Esophagus squamous epithelium (tissue), 5 donors: ENCODE measurements at regions not wholly inside any gene's neighbourhood (a gene's known extent, or its start where the extent isn't known, plus 50 kb on each side); places are given as distances from the start of the nearest gene placed in this dataset.

Experiments used
- DNase-seq: peaks from one replicate; lab custom pipeline; 2025; lab: John Stamatoyannopoulos, UW
- H3K27ac ChIP-seq, 4 donors: fragments of 200-600 bp; sonication (generic); one replicate each; pipeline ENCODE4 v1.5.1; 2016 to 2019; ENCODE audit warnings: mild to moderate bottlenecking in 1 of 4
- H3K27me3 ChIP-seq, 4 donors: fragments of 200-600 bp; sonication (generic); 1 replicate in 3 of 4; 2 replicates in 1 of 4; pipeline versions ENCODE4 v1.5.1 to v1.6.0; 2017 to 2021; ENCODE audit warnings: antibody characterized with exemption in 1 of 4
- H3K36me3 ChIP-seq, 3 donors: fragments of 200-600 bp; sonication (generic); one replicate each; pipeline ENCODE4 v1.5.1; 2016 to 2019
- H3K4me1 ChIP-seq, 3 donors: fragments of 200-600 bp; sonication (generic); one replicate each; pipeline ENCODE4 v1.5.1; 2017 to 2019
- H3K4me3 ChIP-seq, 4 donors: fragments of 200-600 bp; sonication (generic); 1 replicate in 3 of 4; 2 replicates in 1 of 4; pipeline ENCODE4 v1.5.1; 2016 to 2019; ENCODE audit warnings: mild to moderate bottlenecking in 2 of 4, moderate library complexity in 1 of 4
- H3K9me3 ChIP-seq, 3 donors: fragments of 200-600 bp; sonication (generic); one replicate each; pipeline ENCODE4 v1.5.1; 2016 to 2019
- CTCF ChIP-seq, 6 experiments: fragments of 450-650 bp in 4 of 6; fragments of 200-600 bp in 2 of 6; sonication (generic) in 2 of 6; IDR thresholded peaks; one replicate each; pipeline ENCODE4 v1.5.1; 2016 to 2019; ENCODE audit warnings: antibody characterized with exemption in 6 of 6, mild to moderate bottlenecking in 4 of 6, moderate library complexity in 4 of 6
- POLR2A ChIP-seq, 4 donors: fragments of 450-650 bp; IDR thresholded peaks; one replicate each; pipeline ENCODE4 v1.6.1; 2017; ENCODE audit warnings: antibody characterized with exemption in 4 of 4, mild to moderate bottlenecking in 4 of 4, moderate library complexity in 3 of 4
- WGBS, 2 donors: methylation state at CpG; one replicate each; pipeline ENCODE4 v1.1.5; 2018; 5-methylcytosine and 5-hydroxymethylcytosine counted together
- intact Hi-C: fragments of 100-400 bp; cut with DNase I; formaldehyde crosslinking; loops from one replicate; pipeline ENCODE4 v1.15.0; 2022
- donor health status: DM: yes; HTN: yes; CAD: no.

DNA sequence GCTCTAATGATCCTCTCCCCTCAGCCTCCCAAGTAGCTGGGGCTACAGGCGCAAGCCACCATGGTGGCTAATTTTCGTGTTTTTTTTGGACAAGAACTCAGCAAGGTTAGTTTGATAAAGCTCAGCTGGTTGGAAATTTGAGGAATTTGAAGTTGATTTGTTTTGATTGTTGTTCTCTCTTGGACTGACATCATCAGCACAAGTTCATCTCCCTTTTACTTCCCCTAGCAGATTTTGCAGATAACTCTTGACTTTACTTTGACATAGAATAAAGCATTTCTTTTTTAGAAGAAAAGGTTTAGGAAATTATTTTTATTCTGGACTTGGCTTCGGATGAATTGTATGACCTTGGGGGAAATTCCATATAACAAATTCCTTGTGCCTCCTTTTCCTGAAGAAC, 74.9 kb upstream of the DLX2 start:
- H3K27ac ChIP-seq, result no peak overlapping the region
- 86 to 93% methylated on average over 3 of the region's 3 CpGs for WGBS, 2 donors
- peaks cover 12 to 31% (median 15%) of the 10 kb centered on the region in 3 donors for H3K4me1 ChIP-seq
- intact Hi-C loops, result no loop called here
- no peak for DNase-seq
- H3K4me3 ChIP-seq, result no peak overlapping the region
- H3K36me3 ChIP-seq, result no peaks in the 10 kb centered on the region
- TF ChIP-seq CTCF (IDR thresholded peaks at IDR 0.05) (no peak), POLR2A (IDR thresholded peaks at IDR 0.05) (no peak)
- peaks cover 0 to 9% (median 4%) of the 10 kb centered on the region in 4 donors for H3K27me3 ChIP-seq
- no peaks in the 10 kb centered on the region for H3K9me3 ChIP-seq

DNA sequence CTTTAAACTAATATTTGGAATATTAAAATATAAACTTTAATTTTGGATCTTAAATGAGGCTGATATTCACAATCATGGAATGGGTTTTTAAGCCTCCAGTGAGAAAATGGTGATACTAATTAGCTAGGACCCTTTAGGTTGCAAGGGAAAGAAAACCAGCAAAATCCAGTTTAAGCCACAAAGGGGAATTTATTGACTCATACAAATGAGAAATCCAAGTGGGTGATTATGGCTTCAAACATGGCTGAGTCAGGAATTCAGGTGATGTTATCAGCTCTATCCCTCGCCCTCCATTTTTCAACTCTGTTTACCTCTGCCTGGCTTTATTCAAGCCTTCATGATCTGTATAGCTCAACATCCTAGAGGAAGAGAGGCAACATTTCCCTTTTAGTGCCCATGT, 75.3 kb upstream of the DLX2 start:
- DNase-seq, result no peak
- no peak overlapping the region for H3K4me3 ChIP-seq
- H3K9me3 ChIP-seq, result no peaks in the 10 kb centered on the region
- no peak for TF ChIP-seq POLR2A (IDR thresholded peaks at IDR 0.05)
- H3K36me3 ChIP-seq, result no peaks in the 10 kb centered on the region
- 35 to 67% methylated on average over 1 of the region's 1 CpG for whole genome bisulfite sequencing, 2 donors
- peaks cover 0 to 5% (median 2%) of the 10 kb centered on the region in 4 donors for H3K27me3 ChIP-seq
- no peak overlapping the region for H3K27ac ChIP-seq
- H3K4me1 ChIP-seq, result peaks cover 8 to 27% (median 10%) of the 10 kb centered on the region in 3 donors
- intact Hi-C loops, result no loop called here

DNA sequence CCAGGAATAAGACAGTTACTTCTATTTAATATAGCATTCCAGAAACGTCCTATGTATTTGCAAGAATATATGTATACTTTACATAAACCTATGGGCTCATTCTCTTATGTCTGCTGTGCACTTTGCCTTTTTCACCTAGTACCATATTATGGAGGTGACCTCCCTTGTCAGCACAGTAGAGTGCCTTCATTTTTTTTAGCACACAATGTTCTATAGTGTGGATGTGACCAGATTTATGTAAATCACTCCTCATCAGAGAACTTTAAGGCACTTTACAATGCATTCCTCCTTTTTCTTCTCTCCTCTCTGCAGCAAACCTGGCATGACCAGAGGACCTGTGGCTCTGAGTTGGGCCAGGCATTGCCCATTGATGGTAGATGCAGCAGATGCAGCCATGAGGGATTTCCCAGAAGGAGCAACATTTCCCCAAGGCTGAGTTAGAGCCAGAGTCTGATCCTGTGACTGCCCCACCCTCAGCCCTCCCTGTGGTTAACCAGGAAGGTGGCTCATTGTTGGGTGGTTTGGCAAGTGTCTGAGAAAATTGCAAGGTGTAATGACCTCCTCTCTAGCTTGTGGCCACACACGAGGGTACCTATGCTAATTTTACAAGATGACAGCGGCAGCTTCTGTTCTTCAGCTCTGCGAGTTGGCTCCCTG, 76.5 kb upstream of the DLX2 start:
- no peak for TF ChIP-seq POLR2A (IDR thresholded peaks at IDR 0.05)
- no peak for TF ChIP-seq CTCF (IDR thresholded peaks at IDR 0.05)
- Histone ChIP-seq H3K36me3 (no peaks in the 10 kb centered on the region), H3K27ac (no peak overlapping the region), H3K4me1 (peaks cover 6 to 23% (median 9%) of the 10 kb centered on the region in 3 donors), H3K9me3 (no peaks in the 10 kb centered on the region), H3K4me3 (no peak overlapping the region), H3K27me3 (no peaks in the 10 kb centered on the region)
- intact Hi-C loops, result no loop called here
- no peak for DNase-seq
- WGBS, 2 donors, result 32 to 44% methylated on average over 4 of the region's 4 CpGs

GRCh38 chr2:172181840-172182239, 79.1 kb upstream of the DLX2 start:
- H3K36me3 ChIP-seq, result no peaks in the 10 kb centered on the region
- TF ChIP-seq CTCF (IDR thresholded peaks at IDR 0.05) (no peak), POLR2A (IDR thresholded peaks at IDR 0.05) (no peak)
- peaks cover 6 to 23% (median 9%) of the 10 kb centered on the region in 3 donors for H3K4me1 ChIP-seq
- H3K27ac ChIP-seq, result no peak overlapping the region
- WGBS, 2 donors, result 39 to 40% methylated on average over 3 of the region's 3 CpGs
- H3K27me3 ChIP-seq, result no peaks in the 10 kb centered on the region
- intact Hi-C loops, result no loop called here
- no peak for DNase-seq
- H3K9me3 ChIP-seq, result no peaks in the 10 kb centered on the region
- no peak overlapping the region for H3K4me3 ChIP-seq

- 80 to 85% methylated on average over 4 of the region's 4 CpGs for WGBS, 2 donors
- Histone ChIP-seq H3K9me3 (no peaks in the 10 kb centered on the region), H3K27me3 (no peaks in the 10 kb centered on the region), H3K4me1 (peaks cover 6 to 23% (median 9%) of the 10 kb centered on the region in 3 donors), H3K4me3 (no peak overlapping the region), H3K27ac (no peak overlapping the region), H3K36me3 (no peaks in the 10 kb centered on the region)
- TF ChIP-seq CTCF (IDR thresholded peaks at IDR 0.05), result no peak
- TF ChIP-seq POLR2A (IDR thresholded peaks at IDR 0.05), result no peak
- intact Hi-C loops, result no loop called here
- DNase-seq, result no peak
These were observed 79.9 kb upstream of the DLX2 start for GRCh38 chr2:172182624-172183023.
